ENCODE measurements at regions not wholly inside any gene's neighbourhood (a gene's known extent, or its start where the extent isn't known, plus 50 kb on each side); places are given as distances from the start of the nearest gene placed in this dataset.
A peak's percentile ranks its signal among the peaks of the same experiment; 100 is the strongest.
"Not testable (repeated sequence)": the region's sequence is repeated elsewhere in the genome, so short reads cannot be mapped to it uniquely, and the experiment has no call there.

DNA sequence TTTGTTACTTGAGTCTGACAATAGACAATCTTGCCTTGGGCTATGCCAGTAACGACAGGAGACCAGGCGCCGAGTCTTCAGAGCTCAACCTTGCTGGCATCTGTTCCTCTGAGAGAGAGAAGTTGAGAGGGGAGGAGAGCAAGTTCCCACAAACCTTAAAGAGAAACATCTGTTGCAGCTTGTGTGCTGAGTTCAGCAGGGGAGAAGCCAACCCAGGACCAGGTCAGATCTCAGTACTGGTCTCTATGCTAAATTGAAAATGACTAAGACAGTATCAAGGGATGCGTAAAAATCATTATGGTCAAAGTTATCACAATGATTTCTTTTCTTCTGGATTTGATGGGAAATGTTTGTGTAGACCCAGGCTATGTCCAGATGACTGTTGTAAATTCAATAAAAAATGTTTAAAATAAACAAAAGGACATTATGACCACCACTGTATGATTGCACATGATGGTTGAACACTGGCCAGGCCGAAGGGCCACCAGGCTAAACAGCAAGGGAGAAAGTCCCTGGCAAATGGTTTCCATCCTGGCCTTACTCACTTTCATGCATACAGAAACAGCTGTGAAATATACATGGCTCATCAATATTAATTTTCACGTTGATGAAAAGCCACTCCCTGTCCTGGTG, 100.3 kb upstream of the PMAIP1 start:
- no peak for DNase-seq

DNA sequence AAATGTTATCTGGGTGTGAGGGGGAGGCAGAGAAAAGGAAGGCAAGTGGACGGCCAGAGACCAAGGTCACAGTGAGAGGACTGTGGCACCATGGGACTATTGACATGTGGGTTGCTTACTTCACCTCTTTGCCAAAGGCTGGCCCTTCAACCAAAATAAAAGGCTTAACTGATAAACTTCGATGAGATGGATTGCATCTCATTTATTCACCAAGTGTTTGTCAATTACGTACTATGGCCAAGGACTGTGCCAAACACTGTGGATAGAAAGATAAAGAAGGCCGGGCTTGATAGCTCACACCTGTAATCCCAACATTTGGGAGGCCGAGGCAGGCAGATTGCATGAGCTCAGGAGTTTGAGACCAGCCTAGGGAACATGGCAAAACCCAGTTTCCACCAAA, 98.7 kb upstream of the CCBE1 start:
- DNase-seq, result no peak

DNA sequence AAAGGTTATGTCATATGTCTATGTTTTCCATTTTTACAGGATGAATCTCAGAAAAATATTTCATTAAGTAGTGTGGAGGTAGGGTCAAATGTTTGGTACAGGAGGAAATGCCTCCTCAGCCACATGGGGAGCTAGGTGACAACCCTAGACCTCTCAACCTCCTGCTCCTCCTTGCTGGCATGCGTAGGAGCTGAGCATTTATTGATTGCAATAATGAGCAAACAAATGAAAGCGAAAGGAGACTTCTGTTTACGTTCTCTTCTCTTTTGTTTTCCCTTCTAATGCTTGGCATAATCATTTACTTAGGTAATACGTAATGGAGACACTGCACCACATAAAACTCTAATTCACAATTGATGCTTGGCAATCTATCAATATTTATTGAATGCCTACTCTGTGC, 95.1 kb upstream of the CCBE1 start:
- DNase-seq, result no peak

DNA sequence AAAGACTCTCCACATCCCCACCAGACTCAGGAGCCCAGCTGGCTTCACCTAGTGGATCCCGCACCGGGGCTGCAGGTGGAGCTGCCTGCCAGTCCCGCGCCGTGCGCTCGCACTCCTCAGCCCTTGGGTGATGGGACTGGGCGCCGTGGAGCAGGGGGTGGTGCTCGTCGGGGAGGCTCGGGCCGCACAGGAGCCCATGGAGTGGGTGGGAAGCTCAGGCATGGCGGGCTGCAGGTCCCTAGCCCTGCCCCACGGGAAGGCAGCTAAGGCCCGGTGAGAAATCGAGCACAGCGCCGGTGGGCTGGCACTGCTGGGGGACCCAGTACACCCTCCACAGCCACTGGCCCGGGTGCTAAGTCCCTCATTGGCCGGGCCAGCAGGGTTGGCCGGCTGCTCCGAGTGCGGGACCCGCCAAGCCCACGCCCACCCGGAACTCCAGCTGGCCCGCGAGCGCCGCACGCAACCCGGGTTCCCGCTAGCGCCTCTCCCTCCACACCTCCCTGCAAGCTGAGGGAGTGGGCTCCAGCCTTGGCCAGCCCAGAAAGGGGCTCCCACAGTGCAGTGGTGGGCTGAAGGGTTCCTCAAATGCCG, 93.2 kb upstream of the CCBE1 start:
- not testable (repeated sequence) for DNase-seq

DNA sequence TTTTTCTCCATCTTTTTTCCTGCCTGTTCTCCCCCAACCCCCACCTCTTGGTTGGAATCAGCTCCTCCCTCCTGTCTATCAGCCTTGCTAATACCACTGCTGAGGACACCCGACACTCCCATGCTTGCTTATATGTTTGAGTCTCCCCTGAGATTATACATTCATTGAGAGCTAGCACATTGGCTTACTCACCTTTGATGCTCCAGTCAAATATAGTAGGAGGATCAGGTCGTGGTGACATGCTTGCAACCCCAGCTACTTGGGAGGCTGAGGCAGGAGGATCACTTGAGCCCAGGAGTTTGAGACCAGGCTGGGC, 91.5 kb upstream of the CCBE1 start:
- DNase-seq, result no peak

DNA sequence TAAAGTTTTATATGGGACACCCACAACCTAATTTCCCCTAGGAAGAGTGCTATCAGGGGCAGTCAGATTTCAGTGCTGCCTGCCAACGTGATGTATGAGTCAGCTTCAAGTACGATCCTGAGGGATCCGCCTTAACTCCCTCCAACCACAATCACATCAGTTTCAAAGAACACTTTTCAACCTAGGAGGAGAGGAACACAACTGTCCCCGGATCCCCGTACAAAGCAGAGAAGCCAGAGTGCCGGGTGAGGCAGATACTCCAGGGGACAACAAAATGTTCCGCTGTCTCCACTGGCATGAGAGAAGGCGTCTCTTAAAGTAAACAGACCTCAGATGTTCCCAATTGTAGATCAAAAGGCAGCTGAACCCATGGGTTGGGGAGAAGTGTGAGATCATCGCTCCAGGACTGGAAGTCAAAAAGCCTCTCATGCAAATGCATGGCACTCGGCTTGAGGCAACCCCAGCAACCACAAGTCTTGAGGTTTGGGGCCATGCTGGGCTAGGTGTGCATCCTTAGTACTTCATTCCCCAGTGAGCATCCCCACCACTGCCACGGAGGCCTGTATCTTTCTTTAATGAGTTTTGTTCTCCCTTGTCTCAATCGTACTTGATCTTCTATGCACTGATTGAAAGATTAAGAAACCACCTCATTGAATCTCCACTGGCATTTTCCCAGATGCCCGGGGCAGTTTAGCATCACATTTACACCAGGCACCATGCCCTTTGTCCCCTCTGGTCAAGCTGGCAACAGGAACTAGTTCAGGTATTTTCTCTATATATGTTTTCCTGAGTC, 91.0 kb upstream of the CCBE1 start:
- DNase-seq, result no peak

DNA sequence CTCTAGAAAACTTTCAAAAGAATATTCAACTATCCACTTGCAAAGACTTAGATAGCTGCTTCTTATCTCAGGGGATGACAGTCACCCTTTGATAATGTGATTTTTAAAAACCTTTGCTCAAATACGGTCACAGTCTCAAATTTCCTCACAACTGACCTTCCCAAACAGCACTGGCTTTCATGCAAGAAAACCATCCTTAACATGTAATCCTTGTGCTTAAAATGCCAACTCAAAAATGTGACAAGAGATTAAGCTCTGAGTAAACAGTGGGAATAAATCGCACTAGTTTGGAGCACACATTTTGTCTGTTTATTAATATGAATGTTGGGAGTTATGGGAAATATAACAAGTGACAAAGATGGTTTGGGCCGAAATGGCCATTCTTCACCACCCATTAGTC, 87.5 kb upstream of the CCBE1 start:
- DNase-seq, result no peak

DNA sequence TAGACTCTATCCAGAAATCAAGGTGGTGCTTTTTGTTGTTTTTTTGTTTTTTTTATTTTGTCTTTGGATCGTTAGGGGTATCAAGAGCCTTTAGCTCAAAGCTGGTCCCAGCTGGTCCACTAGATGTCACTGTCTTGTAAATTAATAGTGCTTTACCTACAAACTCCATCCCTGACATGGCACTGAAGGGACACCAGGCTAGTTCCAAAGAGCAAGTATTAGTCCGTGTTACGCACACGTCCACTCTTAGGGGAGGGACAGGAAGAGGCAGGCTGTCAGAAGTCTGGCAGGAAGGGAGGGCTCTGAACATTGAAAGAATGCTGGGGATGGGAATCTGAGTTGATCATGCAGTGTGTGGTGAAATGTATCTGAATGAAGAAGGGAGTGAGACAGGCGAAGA, 85.9 kb upstream of the CCBE1 start:
- peak; percentile 27 for DNase-seq

DNA sequence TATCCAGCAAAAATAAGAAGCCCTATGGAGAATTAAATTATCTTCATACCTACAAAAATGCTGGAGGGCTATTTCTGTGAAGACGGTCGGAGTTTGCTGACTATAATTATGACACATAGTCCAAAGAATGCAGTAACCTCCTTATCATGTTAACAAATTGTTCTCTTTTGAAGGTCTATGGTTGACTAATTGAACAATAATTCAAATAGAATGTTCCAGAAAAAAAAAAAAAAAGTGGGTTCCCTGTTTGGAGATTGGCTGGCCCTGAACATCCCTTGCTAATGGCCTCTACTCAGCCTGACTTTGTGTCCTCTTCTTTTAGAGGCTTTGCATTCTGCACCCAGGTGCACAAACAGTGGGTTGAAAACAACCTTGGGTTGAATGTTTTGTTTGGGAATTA, 82.8 kb upstream of the CCBE1 start:
- no peak for DNase-seq

DNA sequence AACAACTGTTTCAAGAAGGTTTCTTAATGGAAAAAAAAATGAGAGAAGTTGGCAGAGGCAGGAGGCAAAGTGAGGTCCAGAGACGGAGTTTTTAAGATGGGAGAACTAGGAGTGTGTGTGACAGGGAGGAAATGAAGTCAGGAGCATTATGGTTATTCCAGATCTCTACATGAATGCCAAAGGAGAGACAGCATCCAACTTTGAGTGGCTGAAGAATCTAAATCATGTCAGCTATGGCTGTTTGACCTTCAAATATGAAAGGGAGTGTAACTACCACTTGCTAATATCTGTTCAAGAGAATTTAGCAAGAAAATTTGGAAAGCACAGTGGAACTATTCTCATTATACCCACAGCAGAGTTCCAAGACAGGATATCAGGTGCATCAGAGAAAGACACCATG, 81.2 kb upstream of the CCBE1 start:
- DNase-seq, result no peak

DNA sequence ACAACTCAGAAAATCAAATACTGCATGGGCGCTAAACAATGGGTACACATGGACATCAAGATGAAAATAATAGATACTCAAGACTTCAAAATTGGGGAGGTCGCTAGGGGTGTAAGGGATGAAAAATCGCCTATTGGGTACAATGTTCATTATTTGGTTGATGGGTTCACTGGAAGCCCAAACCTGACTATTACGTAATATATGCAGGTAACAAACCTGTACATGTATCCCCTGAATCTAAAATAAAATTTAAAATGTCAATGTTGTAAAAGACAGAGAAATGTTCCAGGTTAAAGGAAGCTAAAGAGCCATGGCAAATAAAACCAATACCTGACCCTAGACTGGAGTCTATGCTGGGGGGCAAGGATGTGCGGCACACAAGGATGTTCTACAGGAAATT, 80.4 kb upstream of the CCBE1 start:
- no peak for DNase-seq

DNA sequence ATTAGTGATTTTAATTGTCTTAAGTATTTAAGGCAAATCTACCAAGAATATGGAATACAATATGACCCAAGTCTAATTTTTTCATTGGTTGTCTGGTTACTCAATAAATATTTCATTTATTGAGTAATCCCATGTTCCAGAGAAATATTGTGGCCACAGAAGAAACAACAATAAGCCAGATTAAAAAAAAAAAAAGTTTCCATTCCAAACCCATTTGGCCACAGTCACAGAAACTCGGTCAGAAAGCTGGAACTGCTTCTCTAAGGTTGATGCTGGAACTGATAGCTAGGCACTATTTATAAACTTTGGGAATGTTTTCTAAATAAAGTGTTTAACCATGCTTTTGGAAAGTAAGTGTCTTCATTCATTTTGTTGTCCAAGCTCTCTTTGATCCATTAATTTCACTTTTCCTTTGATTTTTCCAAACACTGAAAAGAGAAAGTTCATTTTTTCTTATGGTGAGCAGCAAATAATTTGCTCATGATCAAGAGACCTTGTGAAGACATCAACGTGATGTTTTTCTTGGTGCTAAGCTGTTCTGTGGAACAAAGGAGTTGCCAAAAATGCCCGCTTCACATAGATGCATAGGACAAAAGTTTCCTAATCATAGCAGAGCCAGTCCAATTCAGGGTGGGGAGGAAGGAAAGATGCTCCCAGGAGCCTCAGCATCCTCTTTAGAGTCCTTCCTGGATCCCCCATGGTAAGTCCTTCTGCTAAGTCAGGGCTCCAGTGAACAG, 72.1 kb upstream of the CCBE1 start:
- DNase-seq, result no peak

DNA sequence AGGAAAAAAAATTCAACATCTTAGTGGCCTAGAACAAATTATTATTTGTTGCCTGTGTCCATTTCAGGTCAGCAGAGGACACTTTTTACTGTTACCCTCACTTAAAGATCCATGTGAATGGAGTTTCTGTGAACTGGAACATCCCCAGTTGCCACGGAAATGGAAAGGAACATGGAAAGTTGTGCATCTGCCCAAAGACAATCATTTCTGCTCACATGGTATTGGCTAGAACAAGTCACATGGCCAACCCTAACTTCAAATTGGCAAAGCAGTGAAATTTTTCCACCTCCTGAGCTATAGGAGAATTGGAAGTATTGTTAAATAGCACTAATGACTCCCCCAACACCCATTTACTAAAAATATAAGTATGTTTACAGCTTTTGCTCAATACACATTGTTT, 71.2 kb upstream of the CCBE1 start:
- no peak for DNase-seq

DNA sequence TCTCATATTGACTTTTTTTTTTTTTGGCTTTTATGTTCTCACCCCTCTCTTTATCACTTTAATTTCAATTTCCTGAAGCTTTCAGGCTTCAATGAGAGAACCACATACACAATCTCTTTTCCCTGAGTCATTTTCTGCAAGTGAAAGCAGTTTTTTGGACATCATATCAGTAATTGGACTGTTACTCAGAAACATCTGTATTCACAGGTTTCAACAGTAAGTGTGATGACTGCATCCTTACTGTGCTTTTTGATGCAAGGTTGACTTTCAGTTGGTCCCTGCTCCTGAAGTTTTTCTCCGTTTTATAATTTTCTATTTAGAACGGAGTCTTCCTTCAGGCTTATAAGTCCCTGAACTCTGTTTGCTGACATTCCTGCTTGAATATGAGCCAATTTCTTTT, 70.5 kb upstream of the CCBE1 start:
- DNase-seq, result no peak

DNA sequence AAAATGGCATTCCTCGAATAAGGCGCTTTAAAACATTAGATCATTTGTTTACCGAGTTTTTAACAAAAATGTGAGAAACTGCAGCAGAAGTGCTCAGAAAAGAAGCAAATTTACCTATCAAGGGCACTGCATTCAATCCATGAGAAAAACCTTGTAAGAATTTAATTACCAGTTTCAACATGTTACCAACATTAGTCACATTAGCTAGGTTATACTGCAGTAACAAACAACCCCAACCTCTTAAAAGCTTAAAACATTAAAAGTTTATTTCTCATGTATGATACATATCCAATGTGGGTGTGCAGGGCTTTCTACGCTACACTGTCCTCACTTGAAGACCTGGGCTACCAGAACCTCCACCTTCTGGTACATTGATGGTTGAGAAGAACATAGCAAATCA, 68.1 kb upstream of the CCBE1 start:
- DNase-seq, result no peak

DNA sequence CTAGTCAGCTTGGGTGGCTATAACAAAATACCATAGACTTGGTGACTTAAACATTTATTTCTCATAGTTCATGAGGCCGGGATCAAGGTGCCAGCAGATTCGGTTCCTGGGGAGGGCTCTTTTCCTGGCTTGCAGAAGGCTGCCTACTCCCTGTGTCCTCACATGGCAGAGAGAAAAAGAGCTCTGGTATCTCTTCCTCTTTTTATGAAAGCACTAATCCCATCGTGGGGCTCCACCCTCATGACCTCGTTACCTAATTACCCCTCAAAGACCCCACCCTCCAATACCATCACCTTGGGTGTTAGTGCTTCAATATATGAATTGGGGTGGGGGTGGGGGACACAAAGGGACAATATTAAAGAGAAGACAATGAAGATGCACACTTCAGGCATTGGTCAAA, 67.1 kb upstream of the CCBE1 start:
- DNase-seq, result no peak

DNA sequence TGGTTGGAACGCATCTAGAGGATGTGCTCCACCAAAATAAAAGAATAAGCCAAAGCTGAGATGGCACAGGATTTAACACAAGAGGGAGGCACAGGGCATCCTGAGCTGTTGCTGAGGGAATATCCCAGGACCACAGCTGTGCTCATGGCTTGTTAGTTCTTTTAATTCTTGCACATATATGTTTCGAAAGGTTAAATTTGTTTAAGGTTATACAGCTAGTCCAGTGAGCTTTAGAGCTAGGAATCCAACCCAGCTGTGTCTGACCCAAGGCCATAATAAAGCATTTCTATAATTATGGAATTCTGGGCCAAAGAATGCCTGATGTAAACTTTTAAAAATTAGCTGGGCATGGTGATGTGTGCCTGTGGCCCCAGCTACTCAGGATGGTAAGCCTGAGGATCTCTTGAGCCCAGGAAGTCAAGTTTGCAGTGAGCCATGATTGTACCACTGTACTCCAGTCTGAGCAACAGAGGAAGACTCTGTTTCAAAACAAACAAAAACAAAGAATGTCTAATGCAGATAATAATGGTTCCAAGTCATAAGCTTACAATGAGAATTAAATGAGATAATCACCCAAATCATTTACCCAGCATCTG, 66.4 kb upstream of the CCBE1 start:
- DNase-seq, result no peak

DNA sequence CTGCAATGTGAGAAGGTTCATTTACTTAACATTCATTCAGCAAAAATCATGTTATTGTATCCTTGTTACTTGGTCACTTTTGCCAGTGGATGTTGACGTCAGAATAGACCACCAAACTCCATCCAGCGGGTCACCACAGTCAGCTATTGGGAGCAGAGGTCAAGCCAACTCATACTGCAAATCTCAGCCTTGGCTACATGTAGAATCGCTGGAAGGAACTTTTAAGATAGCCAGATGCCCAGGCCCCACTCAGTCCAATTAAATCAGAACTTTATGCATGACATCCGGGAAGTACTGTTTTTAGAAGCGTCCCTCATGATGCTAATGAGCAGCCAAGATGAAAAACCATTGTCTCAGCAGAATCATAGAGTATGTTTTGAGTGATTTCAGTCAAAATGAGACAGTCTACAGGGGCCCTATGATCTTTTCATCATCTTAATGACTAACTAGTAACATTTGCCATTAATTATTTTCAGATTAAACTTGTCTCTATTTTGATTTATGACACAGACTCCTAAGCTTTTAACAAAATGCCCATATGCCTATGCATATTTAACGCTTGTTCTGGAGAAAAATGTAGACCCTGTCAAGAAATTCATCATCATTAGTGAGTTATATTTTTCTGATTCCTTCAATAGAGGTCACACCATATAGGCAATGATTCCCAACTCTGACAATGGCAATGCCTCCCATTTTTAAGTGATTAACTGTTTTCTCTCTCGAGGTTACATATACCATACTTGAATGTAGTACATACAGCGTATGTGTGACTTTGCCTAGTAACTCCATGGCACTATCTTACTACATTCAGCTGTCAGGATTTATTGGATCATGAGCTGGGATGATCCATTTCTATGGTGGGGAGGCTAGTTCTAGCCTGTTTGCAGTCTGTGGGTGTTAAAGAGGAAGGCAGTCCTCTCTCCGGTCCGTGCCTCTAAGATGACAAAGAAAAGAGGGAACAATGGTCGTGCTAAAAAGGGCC, 63.7 kb upstream of the CCBE1 start:
- DNase-seq, result no peak

DNA sequence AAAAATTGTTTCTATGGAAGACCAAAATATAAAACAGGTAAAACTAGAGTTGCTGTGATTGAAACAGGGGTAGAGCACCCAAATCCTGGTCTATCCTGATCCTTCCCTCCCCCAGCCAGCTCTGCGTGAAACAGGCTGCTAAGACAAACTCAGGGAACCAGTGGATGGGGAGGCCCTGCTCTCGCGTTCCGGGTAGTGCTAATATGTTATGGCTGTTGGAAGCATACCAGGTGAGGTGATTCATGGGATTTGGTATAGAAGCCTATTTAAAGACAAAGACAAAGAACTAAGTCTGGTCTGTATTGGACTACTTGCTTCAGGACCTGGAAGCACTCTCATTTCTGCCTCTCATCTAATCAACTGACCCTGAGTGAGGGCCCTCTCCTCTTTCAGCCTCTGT, 63.0 kb upstream of the CCBE1 start:
- no peak for DNase-seq

DNA sequence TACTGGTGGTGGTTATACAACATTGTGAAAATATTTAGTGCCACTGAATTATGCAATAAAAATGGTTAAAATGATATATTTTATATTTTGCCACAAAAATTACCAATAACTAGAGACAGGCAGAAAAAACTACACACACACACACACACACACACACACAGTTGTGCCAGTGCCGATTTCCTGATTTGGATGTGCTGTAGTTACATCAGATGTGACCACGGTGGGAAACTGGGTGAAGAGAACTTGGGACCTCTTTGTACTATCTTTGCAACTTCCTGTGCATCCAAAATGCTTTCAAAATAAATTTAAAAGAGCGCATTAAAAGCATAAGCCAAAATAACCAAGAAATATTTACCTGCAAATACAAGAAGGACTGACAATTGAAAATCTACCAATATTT, 61.6 kb upstream of the CCBE1 start:
- no peak for DNase-seq

DNA sequence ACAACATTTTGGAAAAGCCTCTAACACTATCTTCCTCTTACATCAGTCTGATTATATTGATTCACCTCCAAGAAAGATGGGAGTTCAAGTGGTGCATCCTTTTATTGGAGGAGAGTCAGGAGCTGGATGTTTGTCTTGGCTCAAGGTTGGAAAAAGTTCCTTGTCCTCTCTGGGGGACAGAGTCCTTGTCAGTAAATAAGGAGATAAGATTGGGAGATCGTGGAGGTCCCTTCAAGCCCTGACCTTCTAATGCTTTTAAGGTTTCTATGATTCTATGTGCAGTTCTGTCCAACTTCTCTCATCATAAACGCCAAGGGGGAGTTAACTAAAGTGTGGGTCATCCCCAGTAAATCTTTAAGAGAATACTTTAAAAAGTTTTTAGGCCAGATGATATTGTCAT, 60.9 kb upstream of the CCBE1 start:
- no peak for DNase-seq

DNA sequence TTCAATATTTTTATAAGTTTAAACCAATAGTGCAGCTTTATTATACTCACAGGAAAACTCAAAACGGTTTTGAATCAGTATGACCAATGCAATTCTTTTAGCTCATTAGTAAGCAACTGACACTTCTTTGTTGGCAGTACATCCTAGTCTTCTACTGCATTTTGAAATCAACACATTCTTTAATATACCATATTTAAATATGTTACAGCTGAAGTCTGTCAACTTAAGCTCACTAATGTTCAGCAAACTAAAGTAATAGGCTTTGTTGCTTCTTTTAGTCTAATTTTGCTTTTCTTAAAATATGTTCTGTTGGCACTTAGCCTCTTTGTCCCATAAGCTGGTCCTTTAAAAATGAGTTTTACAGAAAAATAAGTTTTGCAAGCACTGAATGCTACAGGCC, 55.4 kb upstream of the CCBE1 start:
- DNase-seq, result no peak

Data from retina (tissue), 1 donor.